NCI-H82 (cell line): ENCODE measurements at regions not wholly inside any gene's neighbourhood (a gene's known extent, or its start where the extent isn't known, plus 50 kb on each side); places are given as distances from the start of the nearest gene placed in this dataset.
"Not testable (repeated sequence)": the region's sequence is repeated elsewhere in the genome, so short reads cannot be mapped to it uniquely, and the experiment has no call there.

Experiments
- DNase-seq: peaks from one replicate; lab custom pipeline; 2025; lab: John Stamatoyannopoulos, UW

DNA sequence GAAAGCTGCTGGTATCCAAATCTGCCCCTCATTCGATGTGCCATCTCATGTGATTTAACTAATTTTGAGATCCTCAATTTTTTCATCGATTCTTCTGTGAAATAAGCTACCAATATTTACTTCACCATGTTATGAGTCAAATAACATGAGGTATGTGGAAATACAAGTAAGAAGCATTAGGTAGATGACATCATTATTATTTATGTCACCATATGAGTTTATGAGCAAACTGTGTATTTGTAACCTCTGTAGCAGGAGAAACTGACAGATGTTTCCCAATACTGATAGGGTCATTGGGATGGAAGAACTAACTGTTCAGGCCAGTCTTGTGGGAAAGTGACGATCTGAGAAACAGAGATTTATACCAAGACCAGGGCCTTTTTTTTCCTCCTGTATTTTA lies 229.4 kb upstream of the GOT2 start:
- no peak for DNase-seq

GRCh38 chr16:58962811-58963210 lies 228.7 kb upstream of the GOT2 start:
- no peak for DNase-seq

GRCh38 chr16:58960484-58960883 lies 226.4 kb upstream of the GOT2 start:
- DNase-seq: no peak

DNA sequence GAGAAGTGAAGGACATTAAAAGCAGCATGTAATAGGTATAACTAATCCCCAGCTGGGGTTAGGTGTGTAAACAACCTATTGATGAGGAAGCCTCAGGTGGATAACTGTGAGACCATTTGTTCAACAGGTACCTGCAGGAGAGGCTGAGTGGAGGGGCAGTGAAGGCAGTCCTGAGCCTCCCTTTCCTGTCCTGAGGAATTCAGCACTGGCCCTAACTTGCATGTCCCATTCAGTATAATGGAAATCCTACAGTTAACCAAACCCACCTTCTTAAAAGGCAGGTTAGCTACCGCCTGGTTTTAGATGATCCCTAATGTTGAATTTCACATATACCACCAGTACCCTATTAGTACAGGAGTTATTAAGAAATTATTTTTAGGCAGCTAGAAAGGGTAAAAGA lies 225.9 kb upstream of the GOT2 start:
- no peak for DNase-seq

GRCh38 chr16:58958749-58959148 lies 224.6 kb upstream of the GOT2 start:
- DNase-seq: no peak

DNA sequence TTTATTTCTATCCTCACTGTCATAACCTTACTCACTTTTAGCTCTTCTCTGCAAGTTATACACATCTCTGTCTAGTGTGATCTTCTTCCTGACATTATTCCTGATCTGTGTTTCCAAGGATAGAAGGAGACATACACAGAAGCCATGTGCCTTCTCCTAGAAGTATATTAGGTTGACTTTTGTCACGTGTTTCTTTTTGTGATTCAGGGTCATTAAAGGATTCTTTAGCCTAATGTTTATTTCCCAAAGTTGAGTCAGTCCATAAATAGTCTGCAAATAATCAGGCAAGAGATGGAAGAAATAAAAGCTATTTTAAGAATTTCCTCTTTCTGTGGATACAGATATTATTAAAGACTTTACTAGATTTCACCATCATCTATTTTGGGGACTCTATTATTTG lies 214.1 kb upstream of the GOT2 start:
- no peak for DNase-seq

GRCh38 chr16:58940609-58941008 lies 206.5 kb upstream of the GOT2 start:
- DNase-seq: no peak

DNA sequence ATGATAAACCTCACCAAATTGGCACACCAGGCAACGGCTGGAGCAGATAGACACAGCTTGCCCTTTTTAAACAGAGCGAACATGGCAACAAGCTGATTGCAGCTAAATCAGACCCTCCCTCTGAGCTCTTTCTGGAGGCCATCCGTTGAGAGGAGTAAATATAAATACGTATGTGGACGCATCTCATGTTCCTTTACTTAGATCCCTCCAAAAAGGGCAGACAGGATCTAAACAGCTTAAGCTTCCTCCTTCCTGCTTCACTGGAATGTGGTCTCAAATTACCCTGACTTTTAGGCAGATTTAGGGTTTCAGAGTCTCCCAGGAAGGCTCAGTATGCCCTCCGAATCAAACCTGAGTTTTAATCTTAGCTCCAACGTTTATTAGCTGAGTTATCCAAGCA lies 204.7 kb upstream of the GOT2 start:
- no peak for DNase-seq

- DNase-seq: no peak
These were observed 203.5 kb upstream of the GOT2 start for GRCh38 chr16:58937661-58938060.

DNA sequence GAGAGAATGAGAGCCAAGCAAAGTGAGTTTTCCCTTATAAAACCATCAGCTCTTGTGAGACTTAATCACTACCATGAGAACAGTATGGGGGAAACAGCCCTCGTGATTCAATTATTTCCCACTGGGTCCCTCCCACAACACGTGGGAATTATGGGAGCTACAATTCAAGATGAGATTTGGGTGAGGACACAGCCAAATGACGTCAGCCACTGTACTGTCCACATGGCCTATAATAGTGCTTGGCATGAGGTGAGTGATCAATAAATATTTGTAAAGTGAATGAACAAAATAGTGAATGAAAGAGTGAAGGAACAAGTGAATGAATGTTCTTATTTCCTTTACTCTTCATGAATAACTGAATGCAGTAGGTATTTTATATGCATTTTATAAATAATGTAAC lies 199.1 kb upstream of the GOT2 start:
- DNase-seq: no peak

- no peak for DNase-seq
These were observed 197.3 kb upstream of the GOT2 start for GRCh38 chr16:58931436-58931835.

DNA sequence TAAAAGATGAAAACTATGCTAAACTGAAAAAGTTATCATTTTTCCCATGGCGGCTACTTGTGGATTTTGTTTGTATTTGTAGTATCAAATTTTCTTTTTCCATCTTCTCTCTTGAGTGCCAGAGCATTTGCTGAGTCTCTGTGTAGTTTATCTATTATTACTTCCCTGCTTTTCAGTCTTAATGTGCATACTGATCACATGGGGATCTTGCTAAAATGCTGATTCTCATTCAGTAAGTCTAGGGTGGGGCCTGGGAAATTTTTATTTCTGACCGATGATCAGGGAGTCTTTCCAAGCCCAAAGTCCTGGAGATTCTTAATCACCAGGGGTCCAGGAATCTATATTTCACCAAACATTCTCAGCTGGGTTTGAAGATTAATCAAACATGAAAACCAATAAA lies 189.0 kb upstream of the GOT2 start:
- no peak for DNase-seq

GRCh38 chr16:58913456-58913855 lies 179.3 kb upstream of the GOT2 start:
- no peak for DNase-seq

GRCh38 chr16:58912571-58912970 lies 178.5 kb upstream of the GOT2 start:
- no peak for DNase-seq

DNA sequence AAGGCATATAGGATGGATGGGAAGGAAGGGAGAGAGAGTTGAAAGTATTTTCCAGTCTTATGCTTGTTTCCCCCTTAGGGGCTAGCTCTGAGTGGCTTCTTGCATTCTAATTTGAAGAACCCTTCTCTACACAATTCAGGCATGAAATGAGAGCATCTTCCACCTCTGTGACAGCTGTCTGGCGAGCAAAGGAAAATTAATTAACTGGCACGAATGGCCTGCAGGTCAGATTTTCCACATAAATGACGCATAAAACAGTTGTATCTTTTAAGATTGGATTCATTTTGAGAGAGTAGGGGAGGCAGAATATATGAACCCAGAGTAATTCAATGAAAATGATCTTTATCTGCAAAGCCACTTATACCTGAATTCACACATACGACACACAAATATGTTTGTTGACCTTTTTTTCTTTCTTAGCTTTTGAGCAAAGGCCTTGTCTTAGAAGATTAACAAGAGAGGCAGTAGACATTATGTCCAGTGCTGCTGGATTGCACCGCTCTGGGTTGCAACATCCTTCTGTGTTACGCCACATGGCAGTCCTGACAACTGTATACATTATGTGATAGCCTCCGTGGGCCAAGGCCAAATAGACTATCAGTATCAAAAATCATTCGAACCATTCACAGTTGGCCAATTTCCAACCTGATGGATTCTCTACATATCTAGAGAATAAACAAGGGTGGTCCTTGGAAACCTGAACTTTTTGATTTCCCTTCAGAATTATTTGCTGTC lies 173.0 kb upstream of the GOT2 start:
- no peak for DNase-seq

- DNase-seq: no peak
These were observed 170.2 kb upstream of the GOT2 start for GRCh38 chr16:58904291-58904690.

DNA sequence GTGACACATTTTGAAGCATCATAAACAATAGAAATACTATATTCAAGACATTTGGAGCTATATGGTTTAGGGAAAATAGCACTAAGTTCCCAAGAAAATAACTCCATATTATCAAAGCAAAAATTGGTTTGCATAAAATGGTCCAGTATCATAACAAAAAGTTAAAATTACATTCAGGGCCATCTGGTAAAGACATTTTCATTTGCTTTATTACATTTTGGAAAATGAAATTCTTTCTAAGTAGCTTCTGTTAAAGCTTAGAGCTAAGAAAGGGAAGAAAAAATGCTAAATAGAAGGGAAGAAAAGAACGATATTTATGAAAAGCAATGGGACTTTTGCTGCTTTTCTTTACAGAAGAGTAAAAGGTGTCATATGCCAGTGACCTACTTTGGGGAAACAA lies 155.4 kb upstream of the GOT2 start:
- no peak for DNase-seq

DNA sequence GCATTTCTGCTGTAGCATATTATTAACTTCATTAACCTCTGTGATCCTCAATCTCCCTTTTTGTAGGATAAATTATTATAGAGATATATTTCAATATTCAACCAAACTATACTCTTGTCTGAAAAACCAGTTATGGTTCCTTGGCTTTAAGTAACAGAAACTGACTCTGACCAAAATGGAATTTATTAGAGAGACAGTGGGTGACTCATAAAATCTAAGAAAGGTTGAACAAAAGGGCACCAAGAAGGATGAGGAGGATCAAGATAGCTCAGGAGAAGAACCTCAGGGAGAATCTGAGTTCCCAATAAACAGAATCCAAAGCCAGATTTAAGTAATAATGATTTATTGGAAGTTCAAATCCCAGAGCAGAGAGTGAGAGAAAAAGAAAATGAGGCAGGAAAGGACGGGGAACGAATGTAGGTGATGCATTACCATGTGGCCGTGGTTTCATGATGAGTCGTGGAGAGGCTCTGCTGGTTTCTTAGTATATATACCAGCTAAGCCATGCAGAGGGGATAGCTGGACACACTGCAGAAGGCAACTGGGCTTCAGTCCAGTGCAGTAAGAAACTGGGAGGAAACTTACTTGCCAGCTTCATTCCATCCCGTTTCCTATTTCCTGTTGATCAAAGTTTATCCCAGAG lies 151.5 kb upstream of the GOT2 start:
- DNase-seq: no peak

- DNase-seq: no peak
These were observed 150.0 kb upstream of the GOT2 start for GRCh38 chr16:58884141-58884540.

DNA sequence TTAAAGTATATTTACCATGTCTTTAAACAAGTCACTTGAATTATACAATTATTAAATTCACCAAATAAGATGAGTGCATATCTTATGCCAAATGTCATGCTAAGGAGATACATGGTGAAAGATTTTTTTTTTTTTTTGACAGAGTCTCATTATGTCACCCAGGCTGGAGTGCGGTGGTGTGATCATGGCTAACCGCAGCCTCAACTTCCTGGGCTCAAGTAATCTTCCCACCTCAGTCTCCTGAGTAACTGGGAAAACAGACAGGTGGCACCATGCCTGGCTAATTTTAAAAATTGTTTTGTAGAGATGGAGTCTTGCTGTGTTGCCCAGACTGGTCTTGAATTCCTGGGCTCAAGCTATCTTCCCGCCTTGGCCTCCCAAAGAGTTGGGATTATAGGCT lies 149.0 kb upstream of the GOT2 start:
- no peak for DNase-seq

- no peak for DNase-seq
These were observed 148.2 kb upstream of the GOT2 start for GRCh38 chr16:58882292-58882691.

GRCh38 chr16:58878641-58879040 lies 144.5 kb upstream of the GOT2 start:
- not testable (repeated sequence) for DNase-seq

DNA sequence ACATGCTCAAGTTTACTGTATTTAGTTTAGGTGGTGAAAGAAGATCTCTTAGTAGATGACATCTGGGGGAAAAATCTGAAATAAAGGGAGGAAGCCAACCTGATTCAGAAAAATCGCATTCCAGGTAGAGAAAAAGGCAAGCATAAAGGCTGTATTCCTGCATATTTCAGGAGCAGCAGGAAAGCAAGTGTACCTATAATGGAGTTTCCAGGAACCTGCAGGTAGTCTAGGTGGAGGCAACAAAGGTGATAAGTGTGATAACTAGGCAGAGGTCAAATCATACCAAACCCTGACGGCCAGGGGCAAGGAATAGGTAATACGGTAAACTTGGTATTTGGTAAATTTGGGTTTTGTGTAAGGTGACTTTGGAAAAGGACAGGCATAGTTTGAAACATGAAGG lies 132.8 kb upstream of the GOT2 start:
- DNase-seq: no peak

GRCh38 chr16:58863761-58864160 lies 129.6 kb upstream of the GOT2 start:
- DNase-seq: no peak
